ENCODE measurements at regions not wholly inside any gene's neighbourhood (a gene's known extent, or its start where the extent isn't known, plus 50 kb on each side); places are given as distances from the start of the nearest gene placed in this dataset.

GRCh38 chr16:86406056-86406455 lies 104.3 kb upstream of the FOXF1 start:
- TF ChIP-seq POLR2AphosphoS2 (IDR thresholded peaks at IDR 0.05; ENCODE audit: low read depth, low read length), result no peak
- no peak for TF ChIP-seq EZH2 (IDR thresholded peaks at IDR 0.05; ENCODE audit: borderline replicate concordance, control insufficient read depth, low read depth, low read length)
- TF ChIP-seq SMAD1 (IDR thresholded peaks at IDR 0.05; ENCODE audit: low read depth, partially characterized antibody), result no peak
- no peak for TF ChIP-seq CTCF (IDR thresholded peaks at IDR 0.05 in 2 of 3, conservative IDR thresholded peaks at IDR 0.05 in 1 of 3; ENCODE audit: control insufficient read depth in 2 of 3, extremely low read depth in 1 of 3, insufficient read depth in 1 of 3, low read depth in 3 of 3, low read length in 3 of 3)
- TF ChIP-seq NBN (IDR thresholded peaks at IDR 0.05), result no peak
- TF ChIP-seq NRF1 (conservative IDR thresholded peaks at IDR 0.05; ENCODE audit: low read depth, low read length), result no peak
- no peak for TF ChIP-seq SP1 (IDR thresholded peaks at IDR 0.05; ENCODE audit: low read depth, low read length)
- no peak for TF ChIP-seq GABPA (IDR thresholded peaks at IDR 0.05; ENCODE audit: low read depth)
- TF ChIP-seq BCL3 (IDR thresholded peaks at IDR 0.05; ENCODE audit: borderline replicate concordance, insufficient read depth, low read depth, low read length, poor library complexity, severe bottlenecking), result no peak
- TF ChIP-seq CUX1 (IDR thresholded peaks at IDR 0.05; ENCODE audit: insufficient replicate concordance, low read depth, low read length), result no peak

Data from GM12878 (cell line).